NCI-H524 (cell line): ENCODE measurements at regions not wholly inside any gene's neighbourhood (a gene's known extent, or its start where the extent isn't known, plus 50 kb on each side); places are given as distances from the start of the nearest gene placed in this dataset.
"Not testable (repeated sequence)": the region's sequence is repeated elsewhere in the genome, so short reads cannot be mapped to it uniquely, and the experiment has no call there.

Experiments
- DNase-seq, 2 experiments: peaks; one replicate each; lab custom pipeline; 2025; lab: John Stamatoyannopoulos, UW

DNA sequence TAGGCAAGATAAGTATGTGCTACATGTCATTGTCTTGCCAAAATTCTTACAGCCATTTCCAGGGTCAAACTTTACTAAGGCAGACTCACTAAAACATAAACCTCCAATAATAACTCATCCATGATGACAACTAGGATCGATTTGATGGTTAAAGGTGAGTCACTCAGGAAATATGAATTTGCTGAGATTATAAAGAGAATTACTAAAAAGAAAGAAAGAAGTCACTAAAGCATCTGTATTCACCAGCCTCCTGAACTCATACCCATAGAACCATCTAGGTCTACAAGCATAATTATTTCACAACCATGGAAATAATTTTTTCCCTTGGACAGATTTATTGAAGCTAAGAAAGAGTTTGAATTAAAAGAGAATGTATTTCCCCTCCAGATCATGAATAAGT lies 258.6 kb downstream of the TLE1 start:
- no peak for DNase-seq

DNA sequence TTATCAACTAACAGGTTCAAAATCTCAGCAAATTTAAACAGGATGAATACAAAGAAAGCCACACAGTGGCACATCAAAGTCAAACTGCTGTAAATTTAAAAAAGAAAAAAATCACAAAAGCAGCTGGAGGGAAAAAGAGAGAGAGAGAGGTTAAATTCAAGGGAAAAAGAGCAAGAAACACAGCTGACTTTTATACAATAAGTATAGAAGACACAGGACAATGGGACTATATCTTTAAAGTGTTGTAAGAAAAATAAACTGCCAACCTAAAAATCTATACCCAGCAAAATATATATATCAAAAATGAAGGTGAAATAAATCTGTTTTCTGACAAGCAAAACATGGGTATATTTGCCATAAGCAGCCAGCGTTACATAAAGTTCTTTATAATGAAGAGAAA lies 261.5 kb downstream of the TLE1 start:
- DNase-seq = no peak

DNA sequence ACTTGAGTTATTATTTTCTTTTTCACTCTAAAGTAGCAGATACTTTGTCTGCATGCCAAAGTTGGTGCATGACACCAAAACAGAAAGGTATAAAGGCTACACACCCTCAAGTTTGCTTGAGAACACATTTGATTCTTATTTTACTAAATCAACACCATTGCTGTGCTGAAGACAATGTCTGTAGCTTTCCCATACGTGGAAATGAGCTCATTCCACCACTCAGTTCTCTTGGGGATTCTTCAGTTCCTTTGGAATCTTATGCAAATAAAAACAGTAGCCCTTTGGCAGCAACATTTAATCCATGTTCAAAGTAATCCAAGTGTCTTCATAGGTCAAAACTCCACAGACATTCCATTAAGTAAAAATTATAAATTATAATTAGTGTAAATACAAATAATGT lies 264.9 kb downstream of the TLE1 start:
- DNase-seq = no peak

DNA sequence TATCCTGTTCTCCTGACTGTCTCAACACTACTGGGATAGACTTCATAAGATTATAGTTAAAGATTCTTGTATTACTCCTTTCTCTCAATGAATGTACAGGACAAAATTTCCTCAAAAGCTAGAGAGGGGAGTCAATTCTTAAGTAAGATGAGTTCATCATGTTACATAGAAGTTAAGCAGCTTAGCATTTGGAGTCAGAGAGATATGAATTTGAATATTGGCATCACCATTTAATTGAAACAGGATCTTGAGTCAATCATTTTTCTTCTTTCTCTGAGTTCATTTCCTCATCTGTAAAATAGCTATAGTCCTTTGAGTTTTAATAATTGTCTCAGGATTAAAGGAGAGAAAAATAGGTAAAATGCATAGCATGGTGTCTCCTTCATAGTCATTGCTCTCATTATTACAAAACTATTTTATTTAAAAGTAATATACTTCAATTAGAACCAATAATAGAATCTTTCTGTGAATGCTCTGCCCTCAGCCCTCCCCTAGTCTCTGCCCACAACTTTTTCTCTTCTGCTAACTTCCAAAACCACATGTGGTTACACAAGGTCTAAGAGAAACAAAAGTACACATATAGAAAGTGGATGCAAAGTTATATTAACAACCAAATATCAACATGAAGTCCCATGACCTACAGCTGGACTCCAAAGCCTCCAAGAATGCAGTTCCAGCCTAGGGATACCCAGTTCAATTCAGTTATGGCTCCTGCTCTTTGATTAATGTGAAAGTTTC lies 265.6 kb downstream of the TLE1 start:
- DNase-seq = no peak

- DNase-seq = not testable (repeated sequence)
Observed at GRCh38 chr9:81421090-81421489, 268.3 kb downstream of the TLE1 start.

DNA sequence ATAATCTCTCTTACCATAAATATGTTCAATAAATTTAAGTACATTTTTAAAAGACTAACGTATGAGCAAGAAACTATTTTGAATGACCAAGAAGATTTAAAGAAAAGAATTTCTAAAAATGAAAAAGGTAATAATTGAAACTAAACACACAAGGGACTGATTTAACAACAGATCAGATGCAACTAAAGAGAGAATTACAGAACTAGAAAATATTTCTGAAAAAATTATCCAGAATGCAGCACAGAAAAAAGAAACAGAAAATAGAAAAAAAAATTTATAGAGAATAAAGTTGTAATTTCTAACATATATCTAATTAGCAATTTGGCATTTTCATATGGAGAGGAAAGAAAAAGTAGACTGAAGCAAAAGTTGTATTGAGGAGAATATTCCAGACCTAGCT lies 269.3 kb downstream of the TLE1 start:
- DNase-seq = no peak

DNA sequence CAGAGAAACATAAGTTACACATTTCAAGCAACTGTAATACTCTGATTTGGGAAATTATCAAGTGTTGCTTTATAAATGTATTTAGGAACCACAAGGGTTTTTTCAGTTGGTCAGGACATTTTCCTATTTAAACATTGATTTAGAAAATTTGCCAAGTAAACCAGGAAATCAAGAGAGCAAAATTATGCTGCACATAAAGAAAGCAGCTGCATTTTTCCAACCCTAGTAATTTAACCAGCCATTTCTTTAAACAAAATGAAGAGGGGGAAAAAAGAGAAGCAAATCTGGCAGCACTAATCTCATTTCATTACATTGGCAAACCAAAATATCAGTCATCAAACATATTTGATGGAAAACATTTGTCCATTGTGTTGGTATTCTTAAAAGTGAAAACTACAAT lies 271.4 kb downstream of the TLE1 start:
- no peak for DNase-seq

DNA sequence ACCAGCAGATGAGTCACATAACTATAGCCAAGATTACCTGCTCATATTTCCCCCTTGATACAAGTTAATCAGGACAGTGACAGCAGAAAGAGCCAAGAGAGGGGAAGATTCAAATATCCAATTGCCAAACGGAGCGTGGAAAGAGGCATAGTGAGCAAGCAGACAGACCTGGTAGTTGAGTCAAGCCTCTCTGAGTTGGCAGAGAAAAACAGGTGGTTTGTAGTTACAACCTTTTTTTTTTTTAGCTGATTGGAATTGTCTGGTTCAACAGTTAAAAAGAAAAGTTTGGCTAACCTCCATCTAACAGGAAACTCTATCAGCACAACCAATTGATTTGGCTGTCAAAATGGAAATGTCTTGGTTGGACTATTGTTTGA lies 272.1 kb downstream of the TLE1 start:
- no peak for DNase-seq

DNA sequence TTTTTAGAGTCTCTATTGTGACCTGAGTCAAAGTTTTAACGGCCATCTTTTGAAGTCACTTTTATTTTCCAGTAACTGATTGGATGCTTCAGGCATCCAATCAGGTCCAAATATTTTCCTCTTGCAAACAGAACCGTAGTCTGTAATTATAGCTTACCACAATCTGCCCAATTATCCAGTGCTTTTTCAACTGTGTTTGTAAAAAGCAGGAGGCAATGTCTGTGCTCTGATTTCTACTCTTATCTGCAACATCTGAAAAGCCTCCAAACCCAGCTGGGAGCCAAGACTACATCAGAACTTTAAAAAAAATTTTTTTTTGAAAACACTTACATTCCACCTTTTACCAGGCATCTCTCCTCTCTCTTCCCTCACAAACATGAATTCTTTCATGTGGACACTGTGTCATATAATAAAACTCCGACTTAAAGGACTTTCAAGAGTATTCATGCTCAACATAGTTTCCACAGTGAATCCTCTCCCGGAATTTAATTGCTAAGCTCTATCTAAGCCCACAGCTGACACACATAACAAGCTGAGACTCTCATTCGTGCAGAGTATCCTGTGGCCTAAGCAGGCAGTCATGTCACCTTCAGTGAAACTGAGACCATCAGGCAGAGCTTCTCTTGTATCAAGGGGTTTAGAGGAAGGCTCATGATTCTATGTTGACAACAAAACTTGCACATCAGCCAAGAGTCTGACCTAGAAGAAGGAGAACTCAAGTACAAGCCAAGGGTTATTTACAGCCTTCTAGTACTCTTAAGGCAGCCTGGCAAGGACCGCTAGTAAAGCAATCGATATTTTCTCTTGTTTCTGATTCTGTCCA lies 272.7 kb downstream of the TLE1 start:
- no peak for DNase-seq

DNA sequence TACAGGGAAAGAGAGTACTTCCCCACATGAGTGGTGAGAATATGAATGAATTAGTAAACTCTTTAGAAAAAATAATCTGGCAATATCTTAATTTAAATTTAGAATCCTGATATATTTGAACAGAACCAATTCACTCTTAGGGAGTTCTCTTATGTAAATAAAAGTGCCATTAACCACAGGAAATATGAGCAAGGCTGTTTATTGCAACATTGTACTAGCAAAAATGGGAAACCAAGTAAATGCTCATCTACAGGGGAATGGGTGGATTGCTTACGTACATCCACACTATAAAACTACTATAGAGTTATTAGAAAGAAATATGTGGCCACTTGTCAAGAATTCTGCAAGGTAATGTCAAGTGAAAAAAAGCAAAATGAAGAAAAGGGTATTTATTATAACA lies 274.5 kb downstream of the TLE1 start:
- no peak for DNase-seq

GRCh38 chr9:81411961-81412360 lies 277.4 kb downstream of the TLE1 start:
- DNase-seq = no peak

DNA sequence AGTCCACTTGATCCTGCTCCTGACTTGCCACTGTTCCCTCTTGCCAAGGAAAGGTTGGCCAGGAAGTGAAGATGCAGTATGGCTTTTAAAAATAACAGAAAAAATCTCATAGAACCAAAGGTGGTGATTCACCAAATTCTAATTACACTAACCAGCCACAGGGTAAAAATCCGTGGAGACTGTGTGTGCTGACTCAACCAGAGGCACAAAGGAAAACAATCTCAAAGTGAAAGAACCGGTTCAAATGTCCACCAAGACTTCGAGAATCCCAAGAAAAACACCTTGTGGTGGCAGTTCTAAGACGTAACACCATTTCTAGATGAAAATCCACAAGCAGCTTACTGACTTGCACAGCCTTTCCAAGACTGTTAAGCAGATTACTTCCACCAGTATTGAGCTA lies 279.1 kb downstream of the TLE1 start:
- DNase-seq = no peak

- no peak for DNase-seq
Observed at GRCh38 chr9:81408951-81409350, 280.4 kb downstream of the TLE1 start.

- DNase-seq = no peak
Observed at GRCh38 chr9:81404931-81405598, 284.3 kb downstream of the TLE1 start.

DNA sequence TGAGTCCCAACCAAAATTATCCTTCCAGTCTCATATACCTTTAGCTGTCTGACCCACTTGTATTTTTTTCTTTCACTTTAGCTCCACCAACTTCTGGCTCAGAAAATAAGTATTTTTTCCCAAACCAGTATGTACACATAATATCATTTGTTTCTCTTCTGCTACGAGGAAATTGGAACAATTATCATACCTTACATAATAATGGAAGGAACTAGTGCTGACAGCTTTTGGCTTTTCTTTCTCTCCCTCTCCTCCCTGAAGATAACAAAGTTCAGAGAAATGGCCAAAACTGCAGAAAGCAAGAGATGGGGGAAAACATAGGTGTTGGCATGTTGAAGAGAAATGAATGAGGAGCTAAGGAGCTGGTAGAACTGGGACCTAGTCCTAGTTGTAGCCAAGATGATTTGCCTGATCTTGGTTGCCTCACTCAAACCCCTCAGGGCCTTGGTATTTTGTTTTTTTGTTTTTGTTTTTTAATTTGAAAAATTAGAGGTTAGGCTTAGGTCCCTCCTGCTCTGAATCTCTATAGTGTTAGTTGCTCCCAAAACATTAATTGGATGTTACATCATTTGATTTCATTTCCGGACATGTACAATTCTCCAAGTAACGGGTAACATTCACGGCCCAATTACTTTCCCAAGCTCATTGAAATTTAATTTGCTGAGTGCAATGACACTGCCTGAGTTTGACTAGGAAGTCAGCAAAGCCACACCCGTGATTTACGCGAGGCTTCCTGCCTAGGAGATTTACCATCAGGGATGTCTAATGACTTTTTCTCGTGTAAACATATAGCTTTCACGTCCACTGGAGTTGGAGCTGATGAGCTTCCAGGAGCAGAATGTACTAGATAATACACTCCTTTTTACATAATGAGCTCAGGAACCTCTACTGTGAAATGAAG lies 291.6 kb downstream of the TLE1 start:
- DNase-seq = no peak

GRCh38 chr9:81396528-81396927 lies 292.8 kb downstream of the TLE1 start:
- DNase-seq = no peak

DNA sequence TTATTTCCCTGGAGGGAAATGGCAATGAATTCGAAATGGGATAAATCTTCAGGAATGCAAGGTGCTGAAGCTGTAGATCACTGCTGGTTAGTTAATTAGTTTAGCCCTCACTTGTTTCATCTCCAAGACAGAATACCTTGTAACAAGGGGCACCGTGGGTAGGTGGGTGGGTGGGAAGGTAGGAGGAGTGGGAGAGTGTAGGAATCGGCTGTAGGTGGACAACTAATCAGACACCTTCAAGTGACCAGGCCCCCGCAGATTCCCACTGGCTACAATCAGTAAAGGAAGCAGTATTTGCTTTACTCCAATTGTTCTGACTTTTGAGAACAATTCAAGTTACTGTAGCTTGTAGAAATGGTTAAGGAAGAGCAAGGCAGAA lies 293.7 kb downstream of the TLE1 start:
- DNase-seq = no peak

- DNase-seq = no peak
Observed at GRCh38 chr9:81394881-81395675, 294.3 kb downstream of the TLE1 start.

DNA sequence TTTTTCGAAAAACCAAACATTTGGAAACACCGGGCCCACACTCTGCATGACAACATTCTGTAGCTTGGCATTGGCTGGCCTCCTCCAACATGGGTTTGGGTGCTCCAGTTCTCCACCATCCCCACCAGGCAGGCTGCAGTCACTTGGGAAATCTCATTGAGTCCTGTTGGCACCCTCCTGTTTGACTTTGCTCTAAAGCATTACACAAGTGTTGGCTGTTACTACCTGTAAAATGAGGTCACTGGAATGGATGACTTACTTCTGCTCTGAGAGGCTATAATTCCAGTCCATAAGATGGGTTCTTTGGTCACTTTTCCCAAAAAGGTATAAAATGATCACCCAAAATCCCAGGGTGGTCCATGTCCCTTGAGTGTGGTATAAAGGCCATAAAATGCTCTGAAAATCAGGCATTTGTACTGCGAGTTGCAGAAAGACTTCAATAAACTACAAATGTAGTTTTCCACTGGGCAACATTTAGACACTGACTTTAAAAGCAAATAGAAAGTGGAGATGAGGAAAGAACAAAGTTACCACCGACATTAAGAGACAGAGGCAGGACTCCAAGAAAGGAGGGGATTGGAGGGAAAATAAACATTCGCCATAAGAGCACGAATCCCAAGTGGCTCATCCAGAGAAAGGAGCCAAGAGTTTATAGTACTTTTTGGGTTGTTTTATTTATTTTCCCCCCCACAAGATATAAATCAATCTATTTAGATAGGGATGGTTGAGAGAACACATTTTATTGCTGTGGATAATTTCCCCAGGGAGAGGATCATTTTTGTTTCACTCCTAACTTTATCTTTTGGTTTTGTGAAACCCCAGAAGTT lies 295.1 kb downstream of the TLE1 start:
- DNase-seq = no peak

DNA sequence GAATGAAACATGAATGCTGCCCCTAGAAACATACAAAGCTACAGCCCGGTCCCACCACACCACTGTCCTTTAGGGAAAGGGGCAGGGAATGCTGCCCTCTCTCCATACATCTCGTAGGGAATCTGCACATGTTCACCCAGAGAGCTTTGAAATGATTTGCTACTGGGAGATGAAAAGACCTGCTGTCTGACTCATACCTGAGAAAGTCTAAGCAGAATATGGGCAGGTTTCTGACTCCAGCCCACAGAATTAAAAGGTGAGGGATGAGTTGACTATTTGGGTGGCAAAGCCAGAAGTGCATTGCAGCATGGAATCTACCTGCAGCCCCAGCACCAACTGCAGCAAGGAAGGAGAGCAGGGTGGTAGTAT lies 297.9 kb downstream of the TLE1 start:
- no peak for DNase-seq
